Naive thymus-derived CD4-positive, alpha-beta T cell (primary cell): ENCODE measurements at regions not wholly inside any gene's neighbourhood (a gene's known extent, or its start where the extent isn't known, plus 50 kb on each side); places are given as distances from the start of the nearest gene placed in this dataset.

Source experiments
- ATAC-seq: fragments of 150-1000 bp; cut with Tn5 transposase; 2 replicates; pipeline ENCODE4 v1.10.0; 2021; ENCODE audit warnings: mild to moderate bottlenecking, moderate library complexity
- CTCF ChIA-PET: fragments of 350-600 bp; sonication (Branson Sonifier 250); formaldehyde crosslinking; loops from one replicate; lab custom pipeline; 2021; ENCODE audit warnings: antibody characterized with exemption; lab: Charles Lee
- POLR2A ChIA-PET: fragments of 350-600 bp; sonication (Branson Sonifier 250); formaldehyde crosslinking; loops from one replicate; lab custom pipeline; 2021; ENCODE audit warnings: antibody characterized with exemption, inconsistent platforms; lab: Charles Lee
- DNase-seq, 9 donors: peaks; one replicate each; pipeline versions ENCODE4 v3.0.0 to v3.0.0-alpha.2; 2020 to 2022; ENCODE audit warnings: mixed read lengths in 1 of 9
- H3K27ac ChIP-seq: one replicate; pipeline ENCODE4 v1.7.0; 2013; ENCODE audit warnings: mild to moderate bottlenecking, low read depth, low read length, moderate library complexity
- H3K27me3 ChIP-seq, 2 donors: one replicate each; pipeline ENCODE4 v1.7.0; 2013; ENCODE audit warnings: low read length in 2 of 2, mild to moderate bottlenecking in 2 of 2, moderate library complexity in 2 of 2; ENCODE audit not compliant: control insufficient read depth in 2 of 2, insufficient read depth in 2 of 2
- H3K36me3 ChIP-seq, 3 experiments: 1 replicate in 2 of 3; 2 replicates in 1 of 3; pipeline ENCODE4 v1.7.0; 2013; ENCODE audit warnings: low read length in 3 of 3, mild to moderate bottlenecking in 3 of 3, moderate library complexity in 1 of 3; ENCODE audit not compliant: insufficient read depth in 3 of 3, control insufficient read depth in 2 of 3
- H3K4me1 ChIP-seq, 2 donors: one replicate each; pipeline ENCODE4 v1.7.0; 2013; ENCODE audit warnings: low read length in 2 of 2, mild to moderate bottlenecking in 2 of 2, moderate library complexity in 1 of 2; ENCODE audit not compliant: control insufficient read depth in 2 of 2, insufficient read depth in 2 of 2
- H3K4me3 ChIP-seq: 2 replicates; pipeline ENCODE4 v1.7.0; 2013; ENCODE audit warnings: mild to moderate bottlenecking, low read length
- H3K9me3 ChIP-seq, 3 experiments: 1 replicate in 2 of 3; 2 replicates in 1 of 3; pipeline ENCODE4 v1.7.0; 2013; ENCODE audit warnings: low read length in 3 of 3; ENCODE audit not compliant: control insufficient read depth in 2 of 3
- H3K27ac Mint-ChIP-seq, 9 donors: one replicate each; pipeline ENCODE4 v1.8.0; 2020 to 2022; ENCODE audit warnings: mixed read lengths in 9 of 9, mild to moderate bottlenecking in 8 of 9, moderate library complexity in 5 of 9, inconsistent platforms in 2 of 9
- H3K27me3 Mint-ChIP-seq, 5 donors: one replicate each; pipeline ENCODE4 v1.8.0; 2021 to 2022; ENCODE audit warnings: mixed read lengths in 5 of 5, mild to moderate bottlenecking in 1 of 5
- H3K36me3 Mint-ChIP-seq, 5 donors: one replicate each; pipeline ENCODE4 v1.8.0; 2020 to 2022; ENCODE audit warnings: mixed read lengths in 5 of 5, mild to moderate bottlenecking in 3 of 5, inconsistent platforms in 1 of 5
- H3K4me1 Mint-ChIP-seq, 7 donors: one replicate each; pipeline ENCODE4 v1.8.0; 2020 to 2022; ENCODE audit warnings: mixed read lengths in 7 of 7, mild to moderate bottlenecking in 3 of 7, inconsistent platforms in 1 of 7
- H3K4me3 Mint-ChIP-seq, 10 donors: one replicate each; pipeline ENCODE4 v1.8.0; 2020 to 2022; ENCODE audit warnings: mild to moderate bottlenecking in 10 of 10, mixed read lengths in 10 of 10, moderate library complexity in 6 of 10, inconsistent platforms in 2 of 10
- H3K9me3 Mint-ChIP-seq, 11 donors: one replicate each; pipeline ENCODE4 v1.8.0; 2020 to 2022; ENCODE audit warnings: mixed read lengths in 11 of 11, mild to moderate bottlenecking in 4 of 11, inconsistent platforms in 1 of 11, moderate library complexity in 1 of 11
- intact Hi-C, 2 donors: fragments of 100-400 bp; cut with micrococcal nuclease; formaldehyde crosslinking; loops; one replicate each; pipeline ENCODE4 v1.15.1; 2023

GRCh38 chr4:56208103-56208502, 179.2 kb downstream of the AASDH start:
- DNase-seq = no peak
- POLR2A ChIA-PET = no interaction called here
- no peak overlapping the region for H3K27ac Mint-ChIP-seq

DNA sequence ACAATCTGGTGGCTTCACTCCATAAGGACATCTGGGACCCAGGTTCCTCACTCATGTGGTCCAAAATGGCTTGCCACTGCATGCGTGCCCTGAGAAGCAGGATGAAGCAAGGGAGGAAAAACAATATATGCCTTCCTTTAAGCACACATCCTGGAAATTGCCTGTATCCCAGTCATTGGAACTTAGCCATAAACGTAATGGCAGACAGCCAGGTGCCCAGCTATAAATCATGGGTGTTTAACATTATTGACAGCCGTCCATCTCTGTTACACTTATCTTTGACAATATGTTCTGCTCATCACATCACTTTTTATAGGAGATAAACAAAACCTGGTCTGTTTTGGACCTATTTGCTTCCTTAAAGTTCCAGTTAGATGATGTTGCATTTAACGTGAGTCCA, 181.0 kb downstream of the AASDH start:
- Mint-ChIP-seq H3K27ac (no peak overlapping the region), H3K36me3 (peaks cover 0 to 2% (median 0%) of the 10 kb centered on the region in 5 donors), H3K9me3 (peaks cover 0 to 8% (median 2%) of the 10 kb centered on the region in 11 donors), H3K4me3 (no peak overlapping the region), H3K4me1 (no peaks in the 10 kb centered on the region), H3K27me3 (peaks cover 0 to 24% (median 7%) of the 10 kb centered on the region in 5 donors)
- CTCF ChIA-PET = no interaction called here
- Histone ChIP-seq H3K9me3 (no peaks in the 10 kb centered on the region), H3K27me3 (no peaks in the 10 kb centered on the region), H3K36me3 (no peaks in the 10 kb centered on the region), H3K27ac (no peak overlapping the region), H3K4me3 (no peak overlapping the region), H3K4me1 (no peaks in the 10 kb centered on the region)
- intact Hi-C loops = no loop called here
- DNase-seq (no peak), ATAC-seq (no peak)
- POLR2A ChIA-PET = no interaction called here

More at GRCh38 chr4:56208103-56208502, 179.2 kb downstream of the AASDH start:
- Mint-ChIP-seq H3K27me3 (peaks cover 0 to 17% (median 0%) of the 10 kb centered on the region in 5 donors), H3K4me1 (no peaks in the 10 kb centered on the region), H3K4me3 (no peak overlapping the region), H3K9me3 (peaks cover 0 to 15% (median 7%) of the 10 kb centered on the region in 11 donors), H3K36me3 (peaks cover 0 to 5% (median 0%) of the 10 kb centered on the region in 5 donors)
- Histone ChIP-seq H3K27ac (no peak overlapping the region), H3K27me3 (no peaks in the 10 kb centered on the region), H3K9me3 (no peaks in the 10 kb centered on the region), H3K4me3 (no peak overlapping the region), H3K4me1 (no peaks in the 10 kb centered on the region), H3K36me3 (no peaks in the 10 kb centered on the region)
- ATAC-seq = no peak
- CTCF ChIA-PET = no interaction called here
- intact Hi-C loops = no loop called here

- ATAC-seq (no peak), DNase-seq (no peak)
- peaks cover 0 to 28% (median 9%) of the 10 kb centered on the region in 5 donors for H3K27me3 Mint-ChIP-seq
- Histone ChIP-seq H3K36me3 (no peaks in the 10 kb centered on the region), H3K9me3 (no peaks in the 10 kb centered on the region), H3K4me1 (no peaks in the 10 kb centered on the region), H3K27me3 (no peaks in the 10 kb centered on the region), H3K4me3 (no peak overlapping the region), H3K27ac (no peak overlapping the region)
- no peaks in the 10 kb centered on the region for H3K9me3 Mint-ChIP-seq
- H3K27ac Mint-ChIP-seq = no peak overlapping the region
- H3K36me3 Mint-ChIP-seq = no peaks in the 10 kb centered on the region
- CTCF ChIA-PET = no interaction called here
- POLR2A ChIA-PET = no interaction called here
- peaks cover 0 to 4% (median 0%) of the 10 kb centered on the region in 7 donors for H3K4me1 Mint-ChIP-seq
- H3K4me3 Mint-ChIP-seq = no peak overlapping the region
- intact Hi-C loops = no loop called here
Measured at GRCh38 chr4:56200275-56200674, 187.0 kb downstream of the AASDH start.

GRCh38 chr4:56198265-56198664, 189.0 kb downstream of the AASDH start:
- CTCF ChIA-PET = no interaction called here
- no peak overlapping the region for H3K27ac Mint-ChIP-seq
- no peaks in the 10 kb centered on the region for H3K9me3 Mint-ChIP-seq
- H3K36me3 Mint-ChIP-seq = no peaks in the 10 kb centered on the region
- no peak for DNase-seq
- H3K4me1 Mint-ChIP-seq = peaks cover 0 to 4% (median 0%) of the 10 kb centered on the region in 7 donors
- no peaks in the 10 kb centered on the region for H3K27me3 ChIP-seq
- no peak for ATAC-seq
- H3K27me3 Mint-ChIP-seq = peaks cover 0 to 19% (median 12%) of the 10 kb centered on the region in 5 donors
- H3K9me3 ChIP-seq = no peaks in the 10 kb centered on the region
- no peak overlapping the region for H3K27ac ChIP-seq
- POLR2A ChIA-PET = no interaction called here
- intact Hi-C loops = no loop called here
- H3K36me3 ChIP-seq = no peaks in the 10 kb centered on the region
- H3K4me3 Mint-ChIP-seq = no peak overlapping the region
- H3K4me1 ChIP-seq = no peaks in the 10 kb centered on the region
- H3K4me3 ChIP-seq = no peak overlapping the region

GRCh38 chr4:56197387-56197786, 189.9 kb downstream of the AASDH start:
- no peaks in the 10 kb centered on the region for H3K36me3 ChIP-seq
- Mint-ChIP-seq H3K9me3 (no peaks in the 10 kb centered on the region), H3K27me3 (peaks cover 0 to 22% (median 12%) of the 10 kb centered on the region in 5 donors), H3K4me1 (peaks cover 0 to 4% (median 0%) of the 10 kb centered on the region in 7 donors), H3K4me3 (no peak overlapping the region), H3K36me3 (no peaks in the 10 kb centered on the region), H3K27ac (no peak overlapping the region)
- no peak overlapping the region for H3K27ac ChIP-seq
- H3K27me3 ChIP-seq = no peaks in the 10 kb centered on the region
- no peaks in the 10 kb centered on the region for H3K4me1 ChIP-seq
- ChIA-PET POLR2A (no interaction called here), CTCF (interaction anchor here (0.7 kb wide), 1 partner anchor 196 kb away, joined by 3 read pairs; no protein-coding TSS in a partner anchor)
- intact Hi-C loops = no loop called here
- H3K9me3 ChIP-seq = no peaks in the 10 kb centered on the region
- ATAC-seq = no peak
- H3K4me3 ChIP-seq = no peak overlapping the region
- DNase-seq = no peak

DNA sequence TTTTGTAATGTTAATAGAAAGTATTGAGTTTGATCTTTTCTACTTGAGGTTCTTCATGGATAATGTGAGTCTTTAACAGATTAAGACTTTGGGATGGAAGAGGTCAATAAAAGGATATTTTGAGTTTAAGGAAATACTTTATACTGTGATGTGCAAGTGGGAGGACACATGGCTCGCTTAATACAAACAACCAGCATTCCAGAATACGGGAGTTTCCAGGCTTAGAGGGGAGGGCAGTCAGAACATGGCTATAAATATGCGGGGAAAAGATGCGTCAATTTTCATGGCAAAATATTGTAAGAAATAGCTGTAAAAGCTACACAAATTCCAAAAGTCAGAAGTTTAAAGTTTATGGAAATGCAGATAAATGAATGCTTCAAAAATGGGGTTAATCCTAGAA, 192.3 kb downstream of the AASDH start:
- no peak overlapping the region for H3K4me3 Mint-ChIP-seq
- H3K36me3 Mint-ChIP-seq = peaks cover 0 to 3% (median 0%) of the 10 kb centered on the region in 5 donors
- H3K27me3 Mint-ChIP-seq = peaks cover 0 to 21% (median 9%) of the 10 kb centered on the region in 5 donors
- H3K9me3 Mint-ChIP-seq = peaks cover 0 to 12% (median 2%) of the 10 kb centered on the region in 11 donors
- no peak for ATAC-seq
- H3K27me3 ChIP-seq = no peaks in the 10 kb centered on the region
- ChIA-PET POLR2A (no interaction called here), CTCF (no interaction called here)
- DNase-seq = no peak
- intact Hi-C loops = no loop called here
- no peaks in the 10 kb centered on the region for H3K9me3 ChIP-seq
- no peak overlapping the region for H3K4me3 ChIP-seq
- H3K36me3 ChIP-seq = no peaks in the 10 kb centered on the region
- H3K4me1 ChIP-seq = no peaks in the 10 kb centered on the region
- peaks cover 0 to 4% (median 0%) of the 10 kb centered on the region in 7 donors for H3K4me1 Mint-ChIP-seq
- no peak overlapping the region for H3K27ac Mint-ChIP-seq
- H3K27ac ChIP-seq = no peak overlapping the region

GRCh38 chr4:56191534-56191933, 195.8 kb downstream of the AASDH start:
- CTCF ChIA-PET = no interaction called here
- Histone ChIP-seq H3K27me3 (no peaks in the 10 kb centered on the region), H3K4me3 (no peak overlapping the region), H3K4me1 (no peaks in the 10 kb centered on the region), H3K27ac (no peak overlapping the region), H3K9me3 (no peaks in the 10 kb centered on the region), H3K36me3 (no peaks in the 10 kb centered on the region)
- Mint-ChIP-seq H3K4me1 (no peaks in the 10 kb centered on the region), H3K27ac (no peak overlapping the region), H3K36me3 (peaks cover 0 to 3% (median 0%) of the 10 kb centered on the region in 5 donors), H3K27me3 (peaks cover 0 to 11% (median 4%) of the 10 kb centered on the region in 5 donors), H3K4me3 (no peak overlapping the region), H3K9me3 (peaks cover 0 to 12% (median 2%) of the 10 kb centered on the region in 11 donors)
- POLR2A ChIA-PET = no interaction called here
- intact Hi-C loops = no loop called here
- no peak for ATAC-seq
- no peak for DNase-seq
